SK-N-SH treated with all-trans-retinoic acid at 6 μM for 48 hours (cell line): ENCODE measurements at regions not wholly inside any gene's neighbourhood (a gene's known extent, or its start where the extent isn't known, plus 50 kb on each side); places are given as distances from the start of the nearest gene placed in this dataset.

Source experiments
- ATAC-seq: fragments of 200-7000 bp; cut with Tn5 transposase; 3 replicates; pipeline ENCODE4 v1.9.1; 2020; ENCODE audit warnings: mild to moderate bottlenecking, moderate library complexity
- ARNTL ChIP-seq: fragments of 450-650 bp; formaldehyde crosslinking; IDR thresholded peaks from 2 replicates; pipeline ENCODE4 v1.5.0; 2020; ENCODE audit warnings: low read depth, mild to moderate bottlenecking, moderate library complexity, borderline replicate concordance
- BACH2 ChIP-seq: fragments of 250-450 bp; sonication (Bioruptor Pico); IDR thresholded peaks from 2 replicates; pipeline ENCODE4 v1.9.0; 2021; ENCODE audit warnings: mild to moderate bottlenecking, borderline replicate concordance
- CREB5 ChIP-seq: fragments of 250-450 bp; sonication (Bioruptor Pico); IDR thresholded peaks from 2 replicates; pipeline ENCODE4 v1.5.1; 2020; ENCODE audit warnings: low read depth, mild to moderate bottlenecking, moderate library complexity
- CSDC2 ChIP-seq: fragments of 250-450 bp; sonication (Bioruptor Pico); IDR thresholded peaks from 2 replicates; pipeline ENCODE4 v1.5.0; 2020; ENCODE audit warnings: mild to moderate bottlenecking, moderate library complexity
- CSRNP3 ChIP-seq: fragments of 250-450 bp; sonication (Bioruptor Pico); IDR thresholded peaks from 2 replicates; pipeline ENCODE4 v1.5.1; 2021; ENCODE audit warnings: mild to moderate bottlenecking, moderate library complexity
- ESRRG ChIP-seq: fragments of 250-450 bp; sonication (Bioruptor Pico); IDR thresholded peaks from 2 replicates; pipeline ENCODE4 v1.6.1; 2021; ENCODE audit warnings: mild to moderate bottlenecking
- GLIS3 ChIP-seq: fragments of 250-450 bp; sonication (Bioruptor Pico); IDR thresholded peaks from 2 replicates; pipeline ENCODE4 v1.5.0; 2020; ENCODE audit warnings: mild to moderate bottlenecking, moderate library complexity
- ISL1 ChIP-seq: fragments of 250-450 bp; sonication (Bioruptor Pico); IDR thresholded peaks from 2 replicates; pipeline ENCODE4 v2.1.2; 2022; ENCODE audit warnings: mild to moderate bottlenecking, moderate library complexity
- OSR1 ChIP-seq: fragments of 250-450 bp; sonication (Bioruptor Pico); IDR thresholded peaks from 2 replicates; pipeline ENCODE4 v1.8.0; 2022; ENCODE audit warnings: moderate library complexity, mild to moderate bottlenecking, inconsistent platforms
- PATZ1 ChIP-seq: fragments of 250-450 bp; sonication (Bioruptor Pico); IDR thresholded peaks from 2 replicates; pipeline ENCODE4 v1.8.0; 2020; ENCODE audit warnings: mild to moderate bottlenecking, moderate library complexity, borderline replicate concordance
- POU6F1 ChIP-seq: fragments of 250-450 bp; sonication (Bioruptor Pico); IDR thresholded peaks from 2 replicates; pipeline ENCODE4 v1.8.0; 2021; ENCODE audit warnings: low read depth, mild to moderate bottlenecking, moderate library complexity, borderline replicate concordance
- PPARA ChIP-seq: fragments of 250-450 bp; sonication (Bioruptor Pico); IDR thresholded peaks from 2 replicates; pipeline ENCODE4 v1.5.0; 2020; ENCODE audit warnings: mild to moderate bottlenecking, borderline replicate concordance
- RARB ChIP-seq: fragments of 250-450 bp; sonication (Bioruptor Pico); IDR thresholded peaks from 2 replicates; pipeline ENCODE4 v1.8.0; 2021; ENCODE audit warnings: mild to moderate bottlenecking, moderate library complexity
- SNAI2 ChIP-seq: fragments of 250-450 bp; sonication (Bioruptor Pico); IDR thresholded peaks from 2 replicates; pipeline ENCODE4 v1.5.0; 2020; ENCODE audit warnings: mild to moderate bottlenecking, moderate library complexity
- TCF4 ChIP-seq: fragments of 250-450 bp; sonication (Bioruptor Pico); IDR thresholded peaks from 2 replicates; pipeline ENCODE4 v1.8.0; 2021; ENCODE audit warnings: mild to moderate bottlenecking, moderate library complexity, borderline replicate concordance
- TOX ChIP-seq: fragments of 250-450 bp; sonication (Bioruptor Pico); IDR thresholded peaks from 2 replicates; pipeline ENCODE4 v1.8.0; 2021; ENCODE audit warnings: mild to moderate bottlenecking, moderate library complexity, borderline replicate concordance
- TSHZ2 ChIP-seq: fragments of 250-450 bp; sonication (Bioruptor Pico); IDR thresholded peaks from 2 replicates; pipeline ENCODE4 v1.5.0; 2020; ENCODE audit warnings: mild to moderate bottlenecking, moderate library complexity
- ZC3H10 ChIP-seq: fragments of 250-450 bp; sonication (Bioruptor Pico); IDR thresholded peaks from 2 replicates; pipeline ENCODE4 v1.5.1; 2021; ENCODE audit warnings: mild to moderate bottlenecking, moderate library complexity
- ZFP3 ChIP-seq: fragments of 250-450 bp; sonication (Bioruptor Pico); IDR thresholded peaks from 2 replicates; pipeline ENCODE4 v1.5.0; 2020; ENCODE audit warnings: mild to moderate bottlenecking, moderate library complexity
- ZFP30 ChIP-seq: fragments of 450-650 bp; formaldehyde crosslinking; IDR thresholded peaks from 2 replicates; pipeline ENCODE4 v1.5.0; 2022; ENCODE audit warnings: mild to moderate bottlenecking, moderate library complexity
- ZNF565 ChIP-seq: fragments of 450-650 bp; formaldehyde crosslinking; conservative IDR thresholded peaks from 2 replicates; pipeline ENCODE4 v1.5.0; 2020; ENCODE audit warnings: low read depth, mild to moderate bottlenecking, moderate library complexity
- ZNF70 ChIP-seq: fragments of 450-650 bp; formaldehyde crosslinking; IDR thresholded peaks from 2 replicates; pipeline ENCODE4 v1.5.0; 2020; ENCODE audit warnings: mild to moderate bottlenecking, moderate library complexity
- ZNF8 ChIP-seq: fragments of 450-650 bp; formaldehyde crosslinking; IDR thresholded peaks from 2 replicates; pipeline ENCODE4 v1.5.0; 2020; ENCODE audit warnings: mild to moderate bottlenecking, moderate library complexity

- ATAC-seq, result no peak
- no peak for TF ChIP-seq GLIS3
- TF ChIP-seq TSHZ2, result no peak
- no peak for TF ChIP-seq ZNF70
- TF ChIP-seq TCF4 (CRISPR knock-in tag), result no peak
- TF ChIP-seq ESRRG, result no peak
- no peak for TF ChIP-seq ZFP30 (CRISPR knock-in tag)
- TF ChIP-seq PATZ1 (CRISPR knock-in tag), result no peak
- TF ChIP-seq ZC3H10 (CRISPR knock-in tag), result no peak
- TF ChIP-seq ZNF565 (CRISPR knock-in tag), result no peak
- no peak for TF ChIP-seq ZNF8 (CRISPR knock-in tag)
- TF ChIP-seq TOX (CRISPR knock-in tag), result no peak
- no peak for TF ChIP-seq BACH2 (CRISPR knock-in tag)
- no peak for TF ChIP-seq RARB (CRISPR knock-in tag)
- no peak for TF ChIP-seq CSDC2
- no peak for TF ChIP-seq POU6F1 (CRISPR knock-in tag)
- TF ChIP-seq CSRNP3 (CRISPR knock-in tag), result no peak
- no peak for TF ChIP-seq ISL1 (CRISPR knock-in tag)
- no peak for TF ChIP-seq SNAI2
- no peak for TF ChIP-seq OSR1 (CRISPR knock-in tag)
Measured at GRCh38 chr6:2469428-2469827, 224.0 kb upstream of the GMDS start.

- TF ChIP-seq CREB5 (CRISPR knock-in tag), result no peak
- TF ChIP-seq ARNTL (CRISPR knock-in tag), result no peak
- no peak for TF ChIP-seq ISL1 (CRISPR knock-in tag)
- TF ChIP-seq ZFP30 (CRISPR knock-in tag), result no peak
- no peak for TF ChIP-seq ZFP3 (CRISPR knock-in tag)
- TF ChIP-seq OSR1 (CRISPR knock-in tag), result no peak
- TF ChIP-seq TCF4 (CRISPR knock-in tag), result no peak
- TF ChIP-seq PPARA (CRISPR knock-in tag), result no peak
- no peak for TF ChIP-seq ZNF565 (CRISPR knock-in tag)
- ATAC-seq, result no peak
Measured at GRCh38 chr6:2468601-2468955, 223.2 kb upstream of the GMDS start.

GRCh38 chr6:2467929-2468600 lies 222.7 kb upstream of the GMDS start:
- no peak for ATAC-seq
- no peak for TF ChIP-seq SNAI2
- TF ChIP-seq POU6F1 (CRISPR knock-in tag), result no peak
- TF ChIP-seq ARNTL (CRISPR knock-in tag), result no peak
- TF ChIP-seq TCF4 (CRISPR knock-in tag), result no peak
- no peak for TF ChIP-seq ZFP30 (CRISPR knock-in tag)
- no peak for TF ChIP-seq TSHZ2
- no peak for TF ChIP-seq ZNF8 (CRISPR knock-in tag)
- TF ChIP-seq TOX (CRISPR knock-in tag), result no peak
- TF ChIP-seq ZFP3 (CRISPR knock-in tag), result no peak
- TF ChIP-seq ZNF565 (CRISPR knock-in tag), result no peak
- TF ChIP-seq RARB (CRISPR knock-in tag), result no peak
- TF ChIP-seq ZC3H10 (CRISPR knock-in tag), result no peak
- no peak for TF ChIP-seq GLIS3
- TF ChIP-seq PPARA (CRISPR knock-in tag), result no peak
